ENCODE measurements at regions not wholly inside any gene's neighbourhood (a gene's known extent, or its start where the extent isn't known, plus 50 kb on each side); places are given as distances from the start of the nearest gene placed in this dataset.

DNA sequence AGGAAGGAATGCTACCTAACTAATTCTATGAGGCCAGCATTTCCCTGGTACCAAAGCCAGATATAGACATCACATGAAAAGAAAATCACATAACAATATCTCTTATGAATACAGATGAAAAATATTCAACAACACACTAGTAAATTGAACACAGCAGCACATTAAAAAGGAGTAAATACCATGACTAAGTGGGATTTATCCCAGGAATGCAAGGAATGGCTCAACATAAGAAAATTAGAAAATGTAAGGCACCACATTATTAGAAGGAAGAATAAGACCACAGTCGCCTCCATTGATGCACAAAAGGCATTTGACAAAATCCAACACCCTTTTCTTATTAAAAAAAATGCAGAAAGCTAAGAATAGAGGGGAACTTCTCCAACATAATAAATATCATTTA is 133.9 kb downstream of the TTC32 start:
- ATAC-seq (replicated peaks; ENCODE audit: extremely low read depth, poor library complexity, severe bottlenecking) (no peak), DNase-seq (ENCODE audit: low spot score in 2 of 2) (no peak)
- Mint-ChIP-seq H3K27me3 (no peaks in the 10 kb centered on the region), H3K4me3 (no peak overlapping the region), H3K36me3 (ENCODE audit: insufficient read depth) (peaks cover 2% of the 10 kb centered on the region), H3K4me1 (no peaks in the 10 kb centered on the region), H3K9me3 (no peaks in the 10 kb centered on the region), H3K27ac (ENCODE audit: low read depth) (no peak overlapping the region)

DNA sequence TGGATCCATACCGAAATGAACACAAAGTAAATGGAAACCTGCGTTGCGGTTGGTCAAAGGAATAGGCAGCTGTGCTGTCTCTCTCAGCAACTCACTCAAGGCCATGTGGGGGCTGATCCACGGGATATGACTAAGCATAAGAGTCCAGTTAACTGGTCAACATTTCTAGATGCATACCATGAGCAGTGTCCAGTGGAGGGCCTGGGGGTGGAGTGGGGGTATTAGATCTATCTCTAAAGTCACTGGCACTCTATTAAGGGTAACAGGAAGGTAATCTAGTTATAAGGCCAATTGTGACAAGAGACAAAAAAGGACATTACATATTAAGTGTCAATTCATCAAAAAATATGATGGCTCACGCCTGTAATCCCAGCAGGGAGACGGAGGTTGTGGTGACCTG is 136.8 kb downstream of the TTC32 start:
- Mint-ChIP-seq H3K36me3 (ENCODE audit: insufficient read depth) (no peaks in the 10 kb centered on the region), H3K4me3 (no peak overlapping the region), H3K4me1 (no peaks in the 10 kb centered on the region), H3K9me3 (no peaks in the 10 kb centered on the region), H3K27me3 (no peaks in the 10 kb centered on the region), H3K27ac (ENCODE audit: low read depth) (no peak overlapping the region)
- ATAC-seq (replicated peaks; ENCODE audit: extremely low read depth, poor library complexity, severe bottlenecking) = no peak
- DNase-seq (ENCODE audit: low spot score in 2 of 2) = no peak

DNA sequence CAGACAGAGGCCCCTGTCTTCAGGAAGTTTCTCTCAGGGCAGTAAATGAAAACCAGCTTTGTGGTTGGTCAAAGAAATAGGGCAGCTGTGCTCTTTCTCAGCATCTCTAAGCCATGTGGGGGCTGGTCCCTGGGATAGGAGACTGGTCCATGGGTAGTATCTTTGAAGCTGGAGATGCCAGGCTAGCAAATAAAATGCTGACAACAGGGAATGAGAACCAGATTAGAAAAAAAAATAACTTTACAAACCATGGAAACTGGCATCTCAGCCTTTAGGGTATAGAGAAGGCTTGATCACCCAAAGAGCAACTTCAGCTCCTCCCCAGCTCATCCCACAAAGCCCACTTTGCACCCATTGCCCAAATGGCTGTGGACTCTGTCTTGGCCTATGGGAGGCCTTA is 138.1 kb downstream of the TTC32 start:
- H3K27me3 Mint-ChIP-seq = no peaks in the 10 kb centered on the region
- no peaks in the 10 kb centered on the region for H3K36me3 Mint-ChIP-seq (ENCODE audit: insufficient read depth)
- no peak for DNase-seq (ENCODE audit: low spot score in 2 of 2)
- no peaks in the 10 kb centered on the region for H3K9me3 Mint-ChIP-seq
- no peak overlapping the region for H3K4me3 Mint-ChIP-seq
- ATAC-seq (replicated peaks; ENCODE audit: extremely low read depth, poor library complexity, severe bottlenecking) = no peak
- no peaks in the 10 kb centered on the region for H3K4me1 Mint-ChIP-seq
- H3K27ac Mint-ChIP-seq (ENCODE audit: low read depth) = no peak overlapping the region

DNA sequence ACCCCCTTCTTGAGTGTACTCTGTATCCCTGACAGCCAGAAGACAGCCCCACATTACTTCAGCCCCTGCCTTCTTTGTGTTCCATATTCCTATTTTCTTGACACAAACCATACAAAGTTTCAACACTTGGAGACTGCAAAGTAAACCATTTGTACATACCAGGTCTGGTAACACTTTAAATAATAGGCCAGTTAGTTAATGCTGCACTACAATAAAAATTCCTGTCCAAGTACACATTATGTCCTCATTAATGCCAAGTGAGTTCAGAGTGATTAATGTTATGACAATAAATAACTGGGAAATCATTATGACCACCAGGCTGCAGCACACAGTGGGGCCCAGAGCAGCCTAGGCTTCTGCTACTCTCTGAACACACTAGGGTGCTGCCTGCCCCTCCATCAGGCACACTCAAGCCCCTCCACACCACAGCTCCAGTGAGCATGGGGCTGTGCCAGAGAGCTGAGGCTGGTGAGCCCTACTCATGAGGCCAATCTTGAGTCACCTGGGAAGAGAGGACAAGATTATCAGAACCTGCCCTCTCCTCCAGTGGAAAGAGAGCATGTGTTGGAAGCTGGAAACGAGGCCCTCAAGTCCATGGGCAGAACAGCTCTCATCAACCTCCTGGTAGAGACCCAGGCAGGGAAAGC is 138.7 kb downstream of the TTC32 start:
- Mint-ChIP-seq H3K36me3 (ENCODE audit: insufficient read depth) (no peaks in the 10 kb centered on the region), H3K27ac (ENCODE audit: low read depth) (no peak overlapping the region), H3K4me1 (no peaks in the 10 kb centered on the region), H3K9me3 (no peaks in the 10 kb centered on the region), H3K4me3 (no peak overlapping the region), H3K27me3 (no peaks in the 10 kb centered on the region)
- no peak for DNase-seq (ENCODE audit: low spot score in 2 of 2)
- ATAC-seq (replicated peaks; ENCODE audit: extremely low read depth, poor library complexity, severe bottlenecking) = no peak

DNA sequence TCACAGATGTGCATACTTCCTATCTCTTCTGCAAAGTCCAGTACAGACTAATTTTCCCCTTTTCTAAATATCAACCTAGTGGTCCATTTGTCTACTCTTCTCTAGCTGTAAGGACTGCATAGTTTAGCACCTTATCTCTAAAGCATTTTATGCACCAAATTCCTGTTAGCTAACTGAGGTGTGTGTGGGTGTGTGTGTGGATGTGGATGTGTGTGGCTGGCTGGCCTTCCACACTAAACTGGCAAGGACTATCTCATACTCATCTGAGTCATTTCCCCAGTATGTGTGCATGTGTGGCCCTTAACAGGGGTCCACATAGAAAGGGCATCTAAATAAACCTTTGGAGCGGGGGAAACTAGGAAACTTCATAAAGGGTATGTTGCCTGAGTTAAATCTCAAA is 139.6 kb downstream of the TTC32 start:
- ATAC-seq (replicated peaks; ENCODE audit: extremely low read depth, poor library complexity, severe bottlenecking) (no peak), DNase-seq (ENCODE audit: low spot score in 2 of 2) (no peak)
- no peak overlapping the region for H3K4me3 Mint-ChIP-seq
- peaks cover 5% of the 10 kb centered on the region for H3K27me3 Mint-ChIP-seq
- no peaks in the 10 kb centered on the region for H3K36me3 Mint-ChIP-seq (ENCODE audit: insufficient read depth)
- no peak overlapping the region for H3K27ac Mint-ChIP-seq (ENCODE audit: low read depth)
- H3K9me3 Mint-ChIP-seq = no peaks in the 10 kb centered on the region
- H3K4me1 Mint-ChIP-seq = no peaks in the 10 kb centered on the region

DNA sequence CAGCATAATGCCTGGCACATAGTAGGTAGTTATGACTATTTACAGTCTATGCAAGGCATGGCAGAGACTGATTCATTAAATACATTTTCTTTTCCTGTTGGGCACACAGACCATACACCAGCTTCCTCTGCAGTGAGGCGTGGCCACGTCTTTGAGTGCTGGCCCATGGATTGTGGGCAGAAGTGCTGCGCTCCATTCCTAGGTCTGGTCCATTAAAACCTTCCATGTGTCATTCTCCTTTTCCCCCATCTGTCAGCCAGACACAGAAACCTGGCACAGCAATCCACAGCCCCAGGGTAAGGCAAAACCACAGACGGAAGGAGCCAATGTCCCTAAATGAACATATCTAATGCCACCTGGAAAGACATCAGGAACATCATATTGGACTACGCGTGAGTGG is 141.9 kb downstream of the TTC32 start:
- H3K9me3 Mint-ChIP-seq = no peaks in the 10 kb centered on the region
- peaks cover 2% of the 10 kb centered on the region for H3K36me3 Mint-ChIP-seq (ENCODE audit: insufficient read depth)
- H3K27ac Mint-ChIP-seq (ENCODE audit: low read depth) = no peak overlapping the region
- H3K4me3 Mint-ChIP-seq = no peak overlapping the region
- peaks cover 17% of the 10 kb centered on the region for H3K27me3 Mint-ChIP-seq
- DNase-seq (ENCODE audit: low spot score in 2 of 2) = no peak
- no peak for ATAC-seq (replicated peaks; ENCODE audit: extremely low read depth, poor library complexity, severe bottlenecking)
- no peaks in the 10 kb centered on the region for H3K4me1 Mint-ChIP-seq

DNA sequence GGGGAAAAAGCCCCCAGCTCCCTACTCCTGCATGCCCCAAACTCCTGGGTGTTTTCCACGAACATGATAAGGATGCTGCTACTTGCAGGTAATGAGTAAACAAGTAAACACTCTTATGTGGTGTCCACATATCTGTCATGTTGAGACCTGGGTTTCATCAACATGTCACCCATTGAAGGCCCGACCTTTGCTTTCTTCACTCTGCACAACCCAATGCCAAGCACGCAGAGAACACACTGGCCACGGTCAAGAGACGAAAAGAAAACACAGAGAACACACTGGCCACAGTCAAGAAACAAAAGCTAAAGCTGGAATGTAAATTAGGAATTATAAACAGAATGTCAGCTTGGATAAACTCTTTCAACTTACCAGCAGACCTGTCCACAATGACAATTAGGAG is 143.1 kb downstream of the TTC32 start:
- Mint-ChIP-seq H3K4me1 (no peaks in the 10 kb centered on the region), H3K4me3 (no peak overlapping the region), H3K27me3 (peaks cover 29% of the 10 kb centered on the region), H3K36me3 (ENCODE audit: insufficient read depth) (peaks cover 2% of the 10 kb centered on the region), H3K9me3 (no peaks in the 10 kb centered on the region), H3K27ac (ENCODE audit: low read depth) (no peak overlapping the region)
- DNase-seq (ENCODE audit: low spot score in 2 of 2) (no peak), ATAC-seq (replicated peaks; ENCODE audit: extremely low read depth, poor library complexity, severe bottlenecking) (no peak)

DNA sequence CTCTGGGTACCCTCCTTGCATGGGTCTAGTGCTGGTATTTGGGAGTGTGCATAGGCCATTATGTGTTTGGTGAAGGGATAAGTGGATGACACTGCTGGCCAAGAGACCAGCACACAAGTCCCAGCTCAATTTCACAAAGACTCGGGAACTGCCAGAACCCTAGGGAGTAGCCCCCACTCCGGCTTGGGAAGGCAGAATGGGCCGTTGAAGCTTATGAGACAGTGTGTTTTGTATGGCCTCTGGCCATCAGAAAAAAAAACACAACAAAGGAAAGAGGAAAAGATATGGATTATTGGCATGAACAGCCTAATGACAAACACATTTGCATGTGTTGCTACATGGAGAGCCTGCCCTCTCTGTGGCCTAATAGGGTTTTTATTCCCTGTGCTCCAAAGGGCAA is 144.2 kb downstream of the TTC32 start:
- H3K9me3 Mint-ChIP-seq = no peaks in the 10 kb centered on the region
- no peaks in the 10 kb centered on the region for H3K4me1 Mint-ChIP-seq
- H3K27me3 Mint-ChIP-seq = peaks cover 40% of the 10 kb centered on the region
- peaks cover 2% of the 10 kb centered on the region for H3K36me3 Mint-ChIP-seq (ENCODE audit: insufficient read depth)
- DNase-seq (ENCODE audit: low spot score in 2 of 2) = no peak
- no peak for ATAC-seq (replicated peaks; ENCODE audit: extremely low read depth, poor library complexity, severe bottlenecking)
- H3K27ac Mint-ChIP-seq (ENCODE audit: low read depth) = no peak overlapping the region
- H3K4me3 Mint-ChIP-seq = no peak overlapping the region

DNA sequence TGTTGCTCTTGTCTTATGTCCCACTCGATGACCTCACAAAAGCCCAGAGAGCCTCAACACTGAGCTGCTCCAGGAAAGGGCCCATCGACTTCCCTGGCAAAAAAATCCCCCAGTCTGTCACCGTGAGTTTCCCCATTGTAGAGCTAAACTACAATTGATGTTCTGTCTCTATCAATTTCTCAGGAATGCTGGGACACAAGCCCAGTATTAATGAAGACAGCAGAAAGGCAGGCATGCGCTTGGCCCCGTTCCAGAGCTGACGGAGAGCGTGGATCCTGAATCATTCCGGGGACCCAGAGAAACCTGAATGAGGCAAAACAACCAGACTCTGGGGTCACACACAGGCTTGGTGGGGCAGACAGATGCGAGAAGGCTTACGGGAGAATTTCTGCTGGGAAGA is 146.9 kb downstream of the TTC32 start:
- H3K36me3 Mint-ChIP-seq (ENCODE audit: insufficient read depth) = peaks cover 2% of the 10 kb centered on the region
- ATAC-seq (replicated peaks; ENCODE audit: extremely low read depth, poor library complexity, severe bottlenecking) = no peak
- H3K27ac Mint-ChIP-seq (ENCODE audit: low read depth) = no peak overlapping the region
- H3K27me3 Mint-ChIP-seq = peaks cover 59% of the 10 kb centered on the region
- DNase-seq (ENCODE audit: low spot score in 2 of 2) = no peak
- H3K4me3 Mint-ChIP-seq = no peak overlapping the region
- H3K9me3 Mint-ChIP-seq = no peaks in the 10 kb centered on the region
- H3K4me1 Mint-ChIP-seq = no peaks in the 10 kb centered on the region

DNA sequence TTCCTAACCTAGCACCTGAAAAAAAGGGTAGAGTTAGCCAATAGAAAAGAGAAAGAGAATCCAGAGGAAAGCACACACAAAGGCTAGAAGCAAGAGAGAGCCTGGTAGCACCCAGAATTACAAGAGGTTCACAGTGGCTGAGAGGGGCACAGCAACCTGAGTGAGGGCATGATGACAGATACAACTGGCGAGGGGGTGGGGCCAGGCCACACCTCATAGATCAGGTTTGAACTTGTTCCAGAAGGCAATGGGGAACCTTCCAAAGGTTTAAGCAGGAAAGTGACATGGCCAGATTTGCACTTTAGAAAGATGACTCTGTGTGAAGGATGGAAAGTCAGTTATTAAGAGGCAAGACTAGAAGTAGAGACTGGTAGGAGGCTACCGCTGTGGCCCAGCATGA is 148.0 kb downstream of the TTC32 start:
- DNase-seq (ENCODE audit: low spot score in 2 of 2) = no peak
- ATAC-seq (replicated peaks; ENCODE audit: extremely low read depth, poor library complexity, severe bottlenecking) = no peak
- H3K27ac Mint-ChIP-seq (ENCODE audit: low read depth) = no peak overlapping the region

DNA sequence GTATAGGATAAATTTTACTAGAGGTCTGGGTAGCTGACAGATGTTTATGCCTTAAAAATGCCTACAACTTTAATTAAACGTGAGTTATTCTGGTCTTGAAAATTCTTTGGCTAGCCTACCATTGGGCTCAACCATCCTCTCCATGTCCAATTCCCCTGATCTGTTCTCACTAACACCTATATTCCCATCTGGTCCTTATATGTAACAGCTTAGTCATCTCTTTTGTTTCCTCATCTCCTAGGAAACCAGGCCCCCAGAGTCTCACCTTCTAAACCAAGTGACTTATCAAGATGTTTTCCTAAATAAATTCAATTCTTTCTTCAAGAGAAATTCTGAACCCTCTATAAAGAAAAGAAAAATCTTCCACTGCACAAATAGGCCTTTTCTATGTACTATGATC is 148.5 kb downstream of the TTC32 start:
- H3K36me3 Mint-ChIP-seq (ENCODE audit: insufficient read depth) = peaks cover 2% of the 10 kb centered on the region
- no peak overlapping the region for H3K27ac Mint-ChIP-seq (ENCODE audit: low read depth)
- no peak for ATAC-seq (replicated peaks; ENCODE audit: extremely low read depth, poor library complexity, severe bottlenecking)
- no peak for DNase-seq (ENCODE audit: low spot score in 2 of 2)
- peaks cover 66% of the 10 kb centered on the region for H3K27me3 Mint-ChIP-seq
- H3K4me1 Mint-ChIP-seq = no peaks in the 10 kb centered on the region
- H3K9me3 Mint-ChIP-seq = no peaks in the 10 kb centered on the region
- no peak overlapping the region for H3K4me3 Mint-ChIP-seq

More for the DNA sequence above, 148.0 kb downstream of the TTC32 start:
- no peak overlapping the region for H3K4me3 Mint-ChIP-seq
- no peaks in the 10 kb centered on the region for H3K9me3 Mint-ChIP-seq
- H3K27me3 Mint-ChIP-seq = peaks cover 61% of the 10 kb centered on the region
- H3K36me3 Mint-ChIP-seq (ENCODE audit: insufficient read depth) = peaks cover 2% of the 10 kb centered on the region
- H3K4me1 Mint-ChIP-seq = no peaks in the 10 kb centered on the region

DNA sequence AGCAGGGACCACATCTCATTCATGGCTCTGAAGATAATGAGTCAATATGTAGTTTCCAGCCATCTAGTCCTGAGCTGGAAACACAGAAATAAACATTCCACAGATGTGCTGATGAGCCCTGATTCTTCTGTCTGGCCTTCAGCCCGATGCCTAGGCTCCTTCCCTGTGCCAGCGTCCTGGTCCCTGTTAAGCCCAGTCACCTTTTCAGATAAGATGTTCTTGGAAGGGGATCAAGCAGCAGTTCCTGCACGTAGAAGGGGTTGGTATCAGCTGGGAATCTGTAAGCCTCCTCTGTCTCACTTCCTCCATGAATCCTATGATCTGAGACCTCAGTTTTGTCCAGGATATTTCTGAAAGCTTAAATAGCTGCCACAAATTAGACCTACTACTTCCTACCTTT is 149.3 kb downstream of the TTC32 start:
- no peak overlapping the region for H3K27ac Mint-ChIP-seq (ENCODE audit: low read depth)
- ATAC-seq (replicated peaks; ENCODE audit: extremely low read depth, poor library complexity, severe bottlenecking) (no peak), DNase-seq (ENCODE audit: low spot score in 2 of 2) (no peak)
- peaks cover 2% of the 10 kb centered on the region for H3K36me3 Mint-ChIP-seq (ENCODE audit: insufficient read depth)
- no peak overlapping the region for H3K4me3 Mint-ChIP-seq
- no peaks in the 10 kb centered on the region for H3K4me1 Mint-ChIP-seq
- no peaks in the 10 kb centered on the region for H3K9me3 Mint-ChIP-seq
- peaks cover 66% of the 10 kb centered on the region for H3K27me3 Mint-ChIP-seq

DNA sequence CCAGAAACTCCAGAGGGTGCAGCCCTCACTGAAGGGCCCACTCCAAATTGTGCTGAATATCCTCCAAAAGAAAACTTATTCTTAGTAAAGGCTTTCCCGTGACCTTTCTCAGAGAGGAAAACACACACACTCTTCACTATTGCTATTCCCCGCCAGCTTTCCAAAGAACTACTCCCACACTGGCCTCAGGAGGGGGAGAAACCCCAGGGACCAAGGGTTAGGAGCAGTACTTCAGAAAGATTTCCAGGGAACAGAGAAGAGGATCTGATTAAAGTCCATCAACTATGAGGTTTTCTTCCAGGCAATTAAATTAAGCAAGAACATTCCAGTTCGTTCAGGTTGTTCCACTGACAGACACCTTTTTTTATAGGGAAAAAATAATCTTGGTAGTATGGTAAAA is 150.2 kb downstream of the TTC32 start:
- Mint-ChIP-seq H3K27me3 (peaks cover 58% of the 10 kb centered on the region), H3K27ac (ENCODE audit: low read depth) (no peak overlapping the region), H3K4me3 (no peak overlapping the region), H3K4me1 (no peaks in the 10 kb centered on the region), H3K36me3 (ENCODE audit: insufficient read depth) (no peaks in the 10 kb centered on the region), H3K9me3 (no peaks in the 10 kb centered on the region)
- ATAC-seq (replicated peaks; ENCODE audit: extremely low read depth, poor library complexity, severe bottlenecking) = no peak
- no peak for DNase-seq (ENCODE audit: low spot score in 2 of 2)

DNA sequence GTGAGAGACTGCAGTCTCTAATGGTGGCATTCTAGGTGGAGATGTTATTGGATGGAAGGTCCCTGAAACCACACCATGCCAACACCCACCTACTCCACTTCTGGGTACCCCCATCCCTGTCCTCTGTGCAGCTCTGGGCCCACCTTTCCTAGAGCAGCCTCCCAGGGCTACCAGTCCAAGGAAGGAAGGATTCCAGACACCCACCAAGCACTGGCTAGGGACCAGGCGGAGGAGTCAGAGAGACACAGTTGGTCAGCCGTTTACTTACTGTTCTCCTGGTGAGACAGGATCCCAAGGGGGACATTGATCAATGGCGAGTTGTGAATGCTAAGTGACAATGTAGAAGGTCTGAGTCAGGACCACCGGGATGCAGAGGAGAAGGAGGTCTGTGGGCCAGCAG is 151.6 kb downstream of the TTC32 start:
- ATAC-seq (replicated peaks; ENCODE audit: extremely low read depth, poor library complexity, severe bottlenecking) (no peak), DNase-seq (ENCODE audit: low spot score in 2 of 2) (no peak)
- Mint-ChIP-seq H3K9me3 (no peaks in the 10 kb centered on the region), H3K4me1 (no peaks in the 10 kb centered on the region), H3K27me3 (peaks cover 53% of the 10 kb centered on the region), H3K36me3 (ENCODE audit: insufficient read depth) (no peaks in the 10 kb centered on the region), H3K4me3 (no peak overlapping the region), H3K27ac (ENCODE audit: low read depth) (no peak overlapping the region)

All from central memory CD8-positive, alpha-beta T cell (primary cell).